H1 (cell line): ENCODE measurements at regions not wholly inside any gene's neighbourhood (a gene's known extent, or its start where the extent isn't known, plus 50 kb on each side); places are given as distances from the start of the nearest gene placed in this dataset.

Experiments used
- CTCF ChIA-PET: fragments of 300-600 bp; sonication (Branson Sonifier 250); formaldehyde crosslinking; loops from one replicate; lab custom pipeline; 2021; ENCODE audit not compliant: partially characterized antibody; lab: Charles Lee
- POLR2A ChIA-PET: fragments of 300-600 bp; sonication (Branson Sonifier 250); formaldehyde crosslinking; loops from one replicate; lab custom pipeline; 2021; ENCODE audit warnings: inconsistent platforms; ENCODE audit not compliant: partially characterized antibody; lab: Charles Lee
- DNase-seq, 2 experiments: peaks; one replicate each; pipeline versions ENCODE4 v3.0.0 to v3.0.0-alpha.2; 2010 to 2022; ENCODE audit warnings: low spot score in 2 of 2, low read depth in 1 of 2, mixed read lengths in 1 of 2
- FAIRE-seq: peaks from 2 replicates; lab custom pipeline; 2011; peaks lifted over from hg19 to GRCh38; lab: Jason Lieb, UNC
- H2AFZ ChIP-seq: 2 replicates; pipeline ENCODE4 v1.8.1; 2012; ENCODE audit warnings: low read length, inconsistent platforms
- H2AK5ac ChIP-seq: 2 replicates; pipeline ENCODE4 v1.6.1; 2013; ENCODE audit warnings: low read depth, low read length
- H2BK120ac ChIP-seq: replicated peaks from 2 replicates; pipeline ENCODE3; 2013; ENCODE audit warnings: low read depth, low read length, inconsistent platforms
- H2BK12ac ChIP-seq: 2 replicates; pipeline ENCODE4 v1.6.1; 2013; ENCODE audit warnings: low read depth, low read length
- H2BK15ac ChIP-seq: 2 replicates; pipeline ENCODE4 v1.6.1; 2013; ENCODE audit warnings: low read length
- H2BK20ac ChIP-seq: 2 replicates; pipeline ENCODE4 v1.6.1; 2013; ENCODE audit warnings: low read length
- H2BK5ac ChIP-seq: 2 replicates; pipeline ENCODE4 v1.6.1; 2013; ENCODE audit warnings: low read depth, low read length
- H3K14ac ChIP-seq: 2 replicates; pipeline ENCODE4 v1.6.1; 2013; ENCODE audit warnings: inconsistent platforms; ENCODE audit not compliant: insufficient read length
- H3K18ac ChIP-seq: 2 replicates; pipeline ENCODE4 v1.6.1; 2013; ENCODE audit warnings: low read length; ENCODE audit errors: extremely low read depth
- H3K23ac ChIP-seq: 2 replicates; pipeline ENCODE4 v1.6.1; 2013; ENCODE audit warnings: inconsistent platforms; ENCODE audit not compliant: insufficient read length
- H3K23me2 ChIP-seq: 2 replicates; pipeline ENCODE4 v1.6.1; 2013; ENCODE audit warnings: low read depth, low read length
- H3K27ac ChIP-seq: 2 replicates; pipeline ENCODE4 v1.6.1; 2011; ENCODE audit warnings: low read depth, low read length, inconsistent platforms
- H3K27me3 ChIP-seq, 4 experiments: replicated peaks in 1 of 4; 1 replicate in 1 of 4; 2 replicates in 3 of 4; pipeline versions ENCODE4 v1.6.1 to v1.8.1; 2011 to 2013; ENCODE audit warnings: low read length in 3 of 4, mild to moderate bottlenecking in 3 of 4, inconsistent platforms in 2 of 4, mixed read lengths in 2 of 4, moderate library complexity in 1 of 4; ENCODE audit not compliant: control insufficient read depth in 3 of 4, insufficient read depth in 3 of 4; ENCODE audit errors: extremely low read depth in 1 of 4
- H3K36me3 ChIP-seq, 4 experiments: 2 replicates each; pipeline versions ENCODE4 v1.6.1 to v1.8.1; 2011 to 2013; ENCODE audit warnings: mild to moderate bottlenecking in 4 of 4, low read length in 3 of 4, moderate library complexity in 2 of 4, control low read depth in 1 of 4, inconsistent platforms in 1 of 4; ENCODE audit not compliant: insufficient read depth in 4 of 4, control insufficient read depth in 2 of 4
- H3K4ac ChIP-seq: replicated peaks from 2 replicates; pipeline ENCODE3; 2013; ENCODE audit warnings: low read length, low read depth, mixed read lengths, inconsistent platforms; ENCODE audit not compliant: insufficient read length
- H3K4me1 ChIP-seq, 4 experiments: replicated peaks in 1 of 4; 1 replicate in 1 of 4; 2 replicates in 3 of 4; pipeline versions ENCODE4 v1.6.1 to v1.8.1; 2011 to 2013; ENCODE audit warnings: low read length in 3 of 4, inconsistent platforms in 2 of 4, mixed read lengths in 1 of 4; ENCODE audit not compliant: insufficient read depth in 4 of 4, control insufficient read depth in 3 of 4
- H3K4me2 ChIP-seq, 2 experiments: 2 replicates each; pipeline versions ENCODE4 v1.6.1 to v1.8.1; 2011 to 2013; ENCODE audit warnings: low read depth in 2 of 2, low read length in 2 of 2, control low read depth in 1 of 2, inconsistent platforms in 1 of 2, mild to moderate bottlenecking in 1 of 2; ENCODE audit not compliant: insufficient read depth in 1 of 2
- H3K4me3 ChIP-seq, 4 experiments: fragments of 200-600, 300-600 bp in 1 of 4; sonication (generic), shearing (Covaris generic), sonication (Bioruptor Twin) in 1 of 4; 2 replicates each; pipeline versions ENCODE4 v1.5.1 to v1.8.1; 2011 to 2016; ENCODE audit warnings: low read length in 4 of 4, low read depth in 3 of 4, control low read depth in 2 of 4, inconsistent platforms in 2 of 4, mild to moderate bottlenecking in 2 of 4, mixed read lengths in 1 of 4, moderate library complexity in 1 of 4; ENCODE audit not compliant: insufficient read depth in 2 of 4; ENCODE audit errors: extremely low read depth in 1 of 4
- H3K56ac ChIP-seq: replicated peaks from 2 replicates; pipeline ENCODE3; 2013; ENCODE audit warnings: low read depth, mild to moderate bottlenecking, mixed read lengths, low read length, inconsistent platforms; ENCODE audit not compliant: insufficient read length
- H3K79me1 ChIP-seq: 2 replicates; pipeline ENCODE4 v1.6.1; 2013; ENCODE audit warnings: low read depth, low read length, control low read depth
- H3K79me2 ChIP-seq, 2 experiments: 2 replicates each; pipeline versions ENCODE4 v1.6.1 to v1.8.1; 2012 to 2013; ENCODE audit warnings: low read length in 2 of 2, mild to moderate bottlenecking in 2 of 2, inconsistent platforms in 1 of 2; ENCODE audit not compliant: insufficient read depth in 2 of 2, control insufficient read depth in 1 of 2
- H3K9ac ChIP-seq, 4 experiments: replicated peaks in 1 of 4; 1 replicate in 1 of 4; 2 replicates in 3 of 4; pipeline versions ENCODE4 v1.6.1 to v1.8.1; 2011 to 2013; ENCODE audit warnings: low read depth in 3 of 4, low read length in 3 of 4, control low read depth in 2 of 4, mild to moderate bottlenecking in 2 of 4, moderate library complexity in 2 of 4, inconsistent platforms in 1 of 4; ENCODE audit errors: extremely low read depth in 1 of 4
- H3K9me3 ChIP-seq, 2 experiments: 2 replicates each; pipeline versions ENCODE4 v1.6.1 to v1.8.1; 2012 to 2013; ENCODE audit warnings: mild to moderate bottlenecking in 2 of 2, moderate library complexity in 2 of 2, control low read depth in 1 of 2, inconsistent platforms in 1 of 2, low read depth in 1 of 2, low read length in 1 of 2, mixed read lengths in 1 of 2; ENCODE audit not compliant: insufficient read depth in 2 of 2
- H4K20me1 ChIP-seq, 2 experiments: replicated peaks in 1 of 2; 2 replicates each; pipeline versions ENCODE3 to v1.8.1; 2011 to 2013; ENCODE audit warnings: inconsistent platforms in 2 of 2, low read length in 2 of 2, mild to moderate bottlenecking in 1 of 2; ENCODE audit not compliant: insufficient read depth in 2 of 2, control insufficient read depth in 1 of 2
- H4K5ac ChIP-seq: 2 replicates; pipeline ENCODE4 v1.6.1; 2013; ENCODE audit warnings: low read length, low read depth, mixed read lengths, inconsistent platforms; ENCODE audit not compliant: insufficient read length
- H4K8ac ChIP-seq: 2 replicates; pipeline ENCODE4 v1.8.0; 2013; ENCODE audit warnings: mild to moderate bottlenecking, moderate library complexity, low read length, inconsistent platforms; ENCODE audit not compliant: insufficient read depth; ENCODE audit errors: extremely low read depth
- H4K91ac ChIP-seq: replicated peaks from 2 replicates; pipeline ENCODE3; 2013; ENCODE audit warnings: low read length, mixed read lengths, inconsistent platforms; ENCODE audit not compliant: insufficient read length
- EP300 ChIP-seq, 2 experiments: IDR thresholded peaks; 1 replicate in 1 of 2; 2 replicates in 1 of 2; pipeline ENCODE4 v1.6.1; 2011 to 2012; ENCODE audit warnings: low read depth in 2 of 2, low read length in 2 of 2, mild to moderate bottlenecking in 2 of 2, borderline replicate concordance in 1 of 2, inconsistent platforms in 1 of 2, moderate library complexity in 1 of 2
- TF ChIP-seq, protein P1 (sequence below): IDR thresholded peaks from 2 replicates; pipeline ENCODE4 v1.6.1; 2012; ENCODE audit warnings: inconsistent platforms

DNA sequence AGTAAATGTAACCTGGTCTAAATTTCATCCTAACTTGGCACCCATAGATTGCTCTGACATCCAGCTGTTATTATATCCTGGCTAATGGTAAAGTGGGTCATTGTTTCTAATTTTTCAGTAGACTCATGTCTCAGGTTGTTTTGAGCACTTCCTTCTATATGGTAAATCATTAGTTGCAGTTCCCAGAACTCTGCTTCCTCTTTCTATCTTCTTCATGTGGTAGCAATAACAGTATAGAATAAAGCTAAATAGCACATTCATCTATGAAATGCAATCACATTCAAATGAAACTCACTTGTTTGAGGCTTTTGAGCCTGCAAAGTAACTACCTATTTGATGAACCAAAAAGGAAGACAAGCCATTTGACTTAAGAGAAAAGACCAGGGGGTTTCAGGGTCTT lies 65.1 kb upstream of the GZMB start:
- no peak for DNase-seq
- no peak for FAIRE-seq
- H3K4me1 ChIP-seq: no peaks in the 10 kb centered on the region
- no peak overlapping the region for H3K9ac ChIP-seq
- H3K36me3 ChIP-seq: no peaks in the 10 kb centered on the region
- H2BK120ac ChIP-seq: no peak overlapping the region
- no peak overlapping the region for H3K23ac ChIP-seq
- no peaks in the 10 kb centered on the region for H3K27me3 ChIP-seq
- ChIA-PET POLR2A (no interaction called here), CTCF (interaction anchor here (1.3 to 1.5 kb wide), 2 partner anchors 9 to 12 kb away, joined by 4 to 8 read pairs; no protein-coding TSS in a partner anchor)
- no peaks in the 10 kb centered on the region for H3K79me2 ChIP-seq
- H4K91ac ChIP-seq: no peak overlapping the region
- H4K8ac ChIP-seq: no peak overlapping the region
- no peak overlapping the region for H3K4me2 ChIP-seq
- H4K20me1 ChIP-seq: no peaks in the 10 kb centered on the region
- H3K23me2 ChIP-seq: peaks cover 10% of the 10 kb centered on the region; the same call in 1 of the 2 replicates
- no peaks in the 10 kb centered on the region; a peak in 1 of 4 replicates for H3K9me3 ChIP-seq
- H3K14ac ChIP-seq: no peak overlapping the region
- no peak overlapping the region for H3K56ac ChIP-seq
- H3K18ac ChIP-seq: no peak overlapping the region
- no peak overlapping the region for H3K4ac ChIP-seq
- TF ChIP-seq, protein P1, sequence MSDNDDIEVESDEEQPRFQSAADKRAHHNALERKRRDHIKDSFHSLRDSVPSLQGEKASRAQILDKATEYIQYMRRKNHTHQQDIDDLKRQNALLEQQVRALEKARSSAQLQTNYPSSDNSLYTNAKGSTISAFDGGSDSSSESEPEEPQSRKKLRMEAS: no peak
- no peak for TF ChIP-seq EP300 (IDR thresholded peaks at IDR 0.05; ENCODE audit: borderline replicate concordance in 1 of 2, low read depth in 2 of 2, low read length in 2 of 2)
- H4K5ac ChIP-seq: no peak overlapping the region
- no peak overlapping the region for H2BK20ac ChIP-seq
- H2AFZ ChIP-seq: no peak overlapping the region
- H2BK12ac ChIP-seq: no peak overlapping the region
- no peak overlapping the region for H2BK5ac ChIP-seq
- H3K27ac ChIP-seq: no peak overlapping the region
- no peak overlapping the region for H2BK15ac ChIP-seq
- H3K4me3 ChIP-seq: no peak overlapping the region
- no peaks in the 10 kb centered on the region for H3K79me1 ChIP-seq
- no peak overlapping the region for H2AK5ac ChIP-seq
